ENCODE measurements at regions not wholly inside any gene's neighbourhood (a gene's known extent, or its start where the extent isn't known, plus 50 kb on each side); places are given as distances from the start of the nearest gene placed in this dataset.

DNA sequence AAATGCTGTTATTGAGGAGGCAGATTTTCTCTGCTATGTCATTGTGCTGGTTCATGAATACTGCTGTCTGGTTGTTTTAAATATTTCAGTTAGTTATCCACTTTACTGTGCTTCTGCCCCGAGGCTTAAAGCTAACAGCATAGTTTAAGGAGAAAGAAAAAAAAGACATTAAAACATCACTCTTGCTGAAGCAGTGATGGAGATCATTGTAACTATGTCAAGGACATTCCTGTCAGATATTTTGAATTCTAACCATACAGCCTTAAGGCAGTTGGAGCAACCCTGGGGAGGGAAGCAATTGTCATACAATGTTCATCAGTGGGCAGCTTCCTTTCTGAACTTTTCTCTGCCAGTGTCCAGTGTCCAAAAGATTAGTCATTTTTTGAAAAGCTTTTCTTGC lies 199.0 kb upstream of the DDX53 start:
- TF ChIP-seq CTCF (IDR thresholded peaks at IDR 0.05; ENCODE audit: low read length) (no peak), EZH2 (optimal IDR thresholded peaks at IDR 0.05; ENCODE audit: low read depth, low read length) (no peak)

All from MM.1S (cell line).